ENCODE measurements at regions not wholly inside any gene's neighbourhood (a gene's known extent, or its start where the extent isn't known, plus 50 kb on each side); places are given as distances from the start of the nearest gene placed in this dataset.

GRCh38 chr4:136917312-136918110 is 614.8 kb downstream of the PCDH18 start:
- no peak for DNase-seq

- DNase-seq, result no peak
These were observed 622.7 kb downstream of the PCDH18 start for GRCh38 chr4:136909626-136910025.

GRCh38 chr4:136908122-136908521 is 624.2 kb downstream of the PCDH18 start:
- DNase-seq, result no peak

- no peak for DNase-seq
These were observed 631.6 kb downstream of the PCDH18 start for GRCh38 chr4:136900696-136901095.

- DNase-seq, result no peak
These were observed 633.6 kb downstream of the PCDH18 start for GRCh38 chr4:136898590-136899248.

GRCh38 chr4:136893573-136893972 is 638.7 kb downstream of the PCDH18 start:
- no peak for DNase-seq

GRCh38 chr4:136881666-136882065 is 650.6 kb downstream of the PCDH18 start:
- no peak for DNase-seq

- DNase-seq, result no peak
These were observed 658.7 kb downstream of the PCDH18 start for GRCh38 chr4:136873555-136873954.

GRCh38 chr4:136867465-136867864 is 664.8 kb downstream of the PCDH18 start:
- no peak for DNase-seq

GRCh38 chr4:136865526-136865925 is 666.8 kb downstream of the PCDH18 start:
- no peak for DNase-seq

- DNase-seq, result peak; percentile 73
These were observed 667.6 kb downstream of the PCDH18 start for GRCh38 chr4:136864604-136865185.

GRCh38 chr4:136863756-136864155 is 668.5 kb downstream of the PCDH18 start:
- DNase-seq, result no peak

GRCh38 chr4:136862653-136863052 is 669.6 kb downstream of the PCDH18 start:
- DNase-seq, result no peak

- no peak for DNase-seq
These were observed 671.2 kb downstream of the PCDH18 start for GRCh38 chr4:136861091-136861490.

- no peak for DNase-seq
These were observed 673.4 kb downstream of the PCDH18 start for GRCh38 chr4:136858903-136859302.

- no peak for DNase-seq
These were observed 676.4 kb downstream of the PCDH18 start for GRCh38 chr4:136855886-136856285.

GRCh38 chr4:136850446-136850845 is 681.8 kb downstream of the PCDH18 start:
- DNase-seq, result no peak

GRCh38 chr4:136847881-136848621 is 684.2 kb downstream of the PCDH18 start:
- DNase-seq, result no peak

- no peak for DNase-seq
These were observed 690.8 kb downstream of the PCDH18 start for GRCh38 chr4:136841526-136841925.

- DNase-seq, result no peak
These were observed 693.7 kb downstream of the PCDH18 start for GRCh38 chr4:136838607-136839006.

- no peak for DNase-seq
These were observed 700.7 kb downstream of the PCDH18 start for GRCh38 chr4:136831553-136831952.

GRCh38 chr4:136829280-136829679 is 703.0 kb downstream of the PCDH18 start:
- DNase-seq, result no peak

GRCh38 chr4:136823020-136823419 is 709.3 kb downstream of the PCDH18 start:
- no peak for DNase-seq
